WTC11 (cell line): ENCODE measurements at regions not wholly inside any gene's neighbourhood (a gene's known extent, or its start where the extent isn't known, plus 50 kb on each side); places are given as distances from the start of the nearest gene placed in this dataset.

ENCODE experiments used
- JUN ChIP-seq: sonication (generic); formaldehyde crosslinking; IDR thresholded peaks from 2 replicates; pipeline ENCODE4 v1.8.0; 2023; ENCODE audit warnings: mild to moderate bottlenecking, missing genetic modification reagents
- TEAD4 ChIP-seq: sonication (generic); formaldehyde crosslinking; IDR thresholded peaks from 2 replicates; pipeline ENCODE4 v1.8.0; 2022; ENCODE audit warnings: mild to moderate bottlenecking, missing genetic modification reagents
- TF ChIP-seq, protein P1 (sequence below): fragments of 250-450 bp; sonication (Bioruptor Pico); conservative IDR thresholded peaks from 2 replicates; pipeline ENCODE4 v1.9.0; 2021; ENCODE audit warnings: mild to moderate bottlenecking
- TF ChIP-seq, protein P2 (sequence below): sonication (generic); formaldehyde crosslinking; conservative IDR thresholded peaks from 2 replicates; pipeline ENCODE4 v1.8.1; 2022; ENCODE audit warnings: mild to moderate bottlenecking, missing genetic modification reagents
- TF ChIP-seq, protein P3 (sequence below): sonication (generic); formaldehyde crosslinking; IDR thresholded peaks from 2 replicates; pipeline ENCODE4 v1.8.1; 2023; ENCODE audit warnings: mild to moderate bottlenecking, missing genetic modification reagents
- TF ChIP-seq, protein P4 (sequence below): fragments of 200-600 bp; IDR thresholded peaks from 2 replicates; pipeline ENCODE4 v1.8.0; 2022; ENCODE audit warnings: antibody characterized with exemption

DNA sequence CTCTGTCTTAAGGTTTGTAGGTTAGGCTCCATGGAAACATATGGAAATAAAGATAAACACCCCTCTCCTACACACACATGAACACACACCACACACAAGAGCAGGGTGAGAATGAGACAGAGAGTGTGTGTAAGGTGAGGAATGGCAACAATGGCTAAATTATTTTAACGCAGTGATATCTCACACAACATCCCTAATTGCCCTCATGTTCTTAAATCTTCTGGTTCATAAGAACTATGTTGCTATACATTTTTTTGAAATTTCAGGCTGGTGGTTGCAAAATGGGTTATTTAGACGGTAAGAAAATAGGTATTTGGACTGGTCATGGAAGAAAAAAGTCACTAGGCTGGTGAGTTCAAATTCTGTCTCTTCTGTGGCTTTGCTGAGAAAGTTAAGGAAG is 316.7 kb upstream of the ESRRG start:
- TF ChIP-seq, protein P1, sequence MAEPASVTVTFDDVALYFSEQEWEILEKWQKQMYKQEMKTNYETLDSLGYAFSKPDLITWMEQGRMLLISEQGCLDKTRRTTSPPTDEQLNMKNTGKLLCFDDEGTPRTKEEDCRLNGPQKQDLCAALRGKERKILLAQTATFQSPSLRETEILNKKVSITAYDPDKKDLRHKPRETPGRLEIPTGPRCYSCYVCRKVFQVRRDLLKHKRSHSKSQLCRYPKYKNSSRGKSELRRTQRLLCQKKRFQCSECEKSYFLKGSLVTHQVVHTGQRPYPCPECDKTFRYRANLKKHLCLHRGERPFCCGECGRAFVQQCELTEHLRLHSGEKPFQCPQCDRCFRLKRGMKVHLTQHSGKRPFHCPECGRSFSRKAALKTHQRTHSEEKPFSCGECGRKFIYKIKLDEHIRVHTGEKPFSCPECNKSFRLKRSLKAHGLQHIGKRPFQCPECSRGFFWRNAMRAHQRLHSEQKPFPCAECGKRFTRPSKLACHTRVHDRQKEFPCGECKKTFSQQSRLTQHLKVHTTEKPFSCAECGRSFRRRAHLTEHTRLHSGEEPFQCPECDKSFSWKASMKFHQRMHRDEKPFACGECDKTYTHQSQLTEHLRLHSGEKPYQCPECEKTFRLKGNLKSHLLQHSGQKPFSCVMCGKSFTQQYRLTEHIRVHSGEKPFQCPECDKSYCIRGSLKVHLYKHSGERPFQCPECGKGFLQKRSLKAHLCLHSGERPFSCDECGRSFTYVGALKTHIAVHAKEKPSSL (CRISPR knock-in tag) = no peak
- TF ChIP-seq JUN = no peak
- TF ChIP-seq, protein P2, sequence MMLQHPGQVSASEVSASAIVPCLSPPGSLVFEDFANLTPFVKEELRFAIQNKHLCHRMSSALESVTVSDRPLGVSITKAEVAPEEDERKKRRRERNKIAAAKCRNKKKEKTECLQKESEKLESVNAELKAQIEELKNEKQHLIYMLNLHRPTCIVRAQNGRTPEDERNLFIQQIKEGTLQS (CRISPR knock-in tag) = no peak
- TF ChIP-seq, protein P3, sequence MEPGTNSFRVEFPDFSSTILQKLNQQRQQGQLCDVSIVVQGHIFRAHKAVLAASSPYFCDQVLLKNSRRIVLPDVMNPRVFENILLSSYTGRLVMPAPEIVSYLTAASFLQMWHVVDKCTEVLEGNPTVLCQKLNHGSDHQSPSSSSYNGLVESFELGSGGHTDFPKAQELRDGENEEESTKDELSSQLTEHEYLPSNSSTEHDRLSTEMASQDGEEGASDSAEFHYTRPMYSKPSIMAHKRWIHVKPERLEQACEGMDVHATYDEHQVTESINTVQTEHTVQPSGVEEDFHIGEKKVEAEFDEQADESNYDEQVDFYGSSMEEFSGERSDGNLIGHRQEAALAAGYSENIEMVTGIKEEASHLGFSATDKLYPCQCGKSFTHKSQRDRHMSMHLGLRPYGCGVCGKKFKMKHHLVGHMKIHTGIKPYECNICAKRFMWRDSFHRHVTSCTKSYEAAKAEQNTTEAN (CRISPR knock-in tag) = no peak
- no peak for TF ChIP-seq TEAD4
- TF ChIP-seq, protein P4, sequence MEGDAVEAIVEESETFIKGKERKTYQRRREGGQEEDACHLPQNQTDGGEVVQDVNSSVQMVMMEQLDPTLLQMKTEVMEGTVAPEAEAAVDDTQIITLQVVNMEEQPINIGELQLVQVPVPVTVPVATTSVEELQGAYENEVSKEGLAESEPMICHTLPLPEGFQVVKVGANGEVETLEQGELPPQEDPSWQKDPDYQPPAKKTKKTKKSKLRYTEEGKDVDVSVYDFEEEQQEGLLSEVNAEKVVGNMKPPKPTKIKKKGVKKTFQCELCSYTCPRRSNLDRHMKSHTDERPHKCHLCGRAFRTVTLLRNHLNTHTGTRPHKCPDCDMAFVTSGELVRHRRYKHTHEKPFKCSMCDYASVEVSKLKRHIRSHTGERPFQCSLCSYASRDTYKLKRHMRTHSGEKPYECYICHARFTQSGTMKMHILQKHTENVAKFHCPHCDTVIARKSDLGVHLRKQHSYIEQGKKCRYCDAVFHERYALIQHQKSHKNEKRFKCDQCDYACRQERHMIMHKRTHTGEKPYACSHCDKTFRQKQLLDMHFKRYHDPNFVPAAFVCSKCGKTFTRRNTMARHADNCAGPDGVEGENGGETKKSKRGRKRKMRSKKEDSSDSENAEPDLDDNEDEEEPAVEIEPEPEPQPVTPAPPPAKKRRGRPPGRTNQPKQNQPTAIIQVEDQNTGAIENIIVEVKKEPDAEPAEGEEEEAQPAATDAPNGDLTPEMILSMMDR = no peak
